DND-41 (cell line): ENCODE measurements at regions not wholly inside any gene's neighbourhood (a gene's known extent, or its start where the extent isn't known, plus 50 kb on each side); places are given as distances from the start of the nearest gene placed in this dataset.

Source experiments
- ATAC-seq: fragments of 200-7000 bp; cut with Tn5 transposase; 3 replicates; pipeline ENCODE4 v1.9.1; 2021; ENCODE audit warnings: low read depth; ENCODE audit not compliant: insufficient read depth
- DNase-seq: peaks from one replicate; pipeline ENCODE4 v3.0.0-alpha.2; 2020
- H2AFZ ChIP-seq: 2 replicates; pipeline ENCODE4 v1.6.0; 2012; ENCODE audit warnings: low read depth, low read length
- H3K27ac ChIP-seq: 2 replicates; pipeline ENCODE4 v1.5.1; 2012; ENCODE audit warnings: low read length, inconsistent platforms
- H3K27me3 ChIP-seq: fragments of 200-600 bp; sonication (generic); 2 replicates; pipeline ENCODE4 v1.6.0; 2012; ENCODE audit warnings: low read length, mild to moderate bottlenecking, inconsistent platforms; ENCODE audit not compliant: insufficient read depth, poor library complexity
- H3K36me3 ChIP-seq: 2 replicates; pipeline ENCODE4 v1.5.1; 2012; ENCODE audit warnings: low read length, inconsistent platforms; ENCODE audit not compliant: insufficient read depth
- H3K4me1 ChIP-seq: 2 replicates; pipeline ENCODE4 v1.5.1; 2012; ENCODE audit warnings: mild to moderate bottlenecking, low read length; ENCODE audit not compliant: insufficient read depth
- H3K4me2 ChIP-seq: 2 replicates; pipeline ENCODE4 v1.6.0; 2012; ENCODE audit warnings: mild to moderate bottlenecking, moderate library complexity, low read length, inconsistent platforms; ENCODE audit not compliant: insufficient read depth
- H3K4me3 ChIP-seq, 2 experiments: fragments of 200-600 bp in 1 of 2; shearing (Covaris generic) in 1 of 2; 2 replicates each; pipeline ENCODE4 v1.5.1; 2012 to 2016; ENCODE audit warnings: inconsistent platforms in 2 of 2, low read length in 2 of 2, mild to moderate bottlenecking in 2 of 2, low read depth in 1 of 2, moderate library complexity in 1 of 2
- H3K79me2 ChIP-seq: 2 replicates; pipeline ENCODE4 v1.6.0; 2012; ENCODE audit warnings: low read length, inconsistent platforms; ENCODE audit not compliant: insufficient read depth
- H3K9ac ChIP-seq: 2 replicates; pipeline ENCODE4 v1.6.0; 2012; ENCODE audit warnings: low read depth, mild to moderate bottlenecking, inconsistent platforms, low read length, moderate library complexity
- H3K9me3 ChIP-seq: 2 replicates; pipeline ENCODE4 v1.5.1; 2012; ENCODE audit warnings: low read length, moderate library complexity, mild to moderate bottlenecking, inconsistent platforms; ENCODE audit not compliant: insufficient read depth, severe bottlenecking
- H4K20me1 ChIP-seq: 2 replicates; pipeline ENCODE4 v1.6.0; 2012; ENCODE audit warnings: low read length; ENCODE audit not compliant: insufficient read depth
- CTCF ChIP-seq: IDR thresholded peaks from 2 replicates; pipeline ENCODE4 v1.5.1; 2012; ENCODE audit warnings: borderline replicate concordance, low read length, moderate library complexity, mild to moderate bottlenecking; ENCODE audit not compliant: poor library complexity, severe bottlenecking; ENCODE audit errors: extremely low read depth
- EZH2 ChIP-seq: IDR thresholded peaks from 3 replicates; pipeline ENCODE4 v1.6.1; 2012; ENCODE audit warnings: borderline replicate concordance, low read depth, mild to moderate bottlenecking, moderate library complexity, low read length, inconsistent platforms; ENCODE audit not compliant: severe bottlenecking

GRCh38 chr3:59540696-59541095 is 490.9 kb upstream of the CFAP20DC start:
- Histone ChIP-seq H3K9me3 (no peaks in the 10 kb centered on the region), H3K4me2 (no peak overlapping the region), H4K20me1 (no peaks in the 10 kb centered on the region), H3K9ac (no peak overlapping the region), H3K79me2 (no peaks in the 10 kb centered on the region), H3K27me3 (no peaks in the 10 kb centered on the region), H3K4me3 (no peak overlapping the region), H3K36me3 (no peaks in the 10 kb centered on the region), H2AFZ (no peak overlapping the region), H3K27ac (no peak overlapping the region), H3K4me1 (peaks cover 44% of the 10 kb centered on the region)
- no peak for ATAC-seq
- TF ChIP-seq CTCF = no peak
- no peak for TF ChIP-seq EZH2
- DNase-seq = no peak

- H3K27ac ChIP-seq = no peak overlapping the region
- DNase-seq (no peak), ATAC-seq (no peak)
- H3K36me3 ChIP-seq = no peaks in the 10 kb centered on the region
- H3K4me2 ChIP-seq = no peak overlapping the region
- no peaks in the 10 kb centered on the region for H3K79me2 ChIP-seq
- no peaks in the 10 kb centered on the region for H4K20me1 ChIP-seq
- H2AFZ ChIP-seq = no peak overlapping the region
- no peaks in the 10 kb centered on the region for H3K9me3 ChIP-seq
- no peak overlapping the region for H3K4me3 ChIP-seq
- TF ChIP-seq EZH2 (no peak), CTCF (no peak)
- H3K4me1 ChIP-seq = peaks cover 41% of the 10 kb centered on the region
- no peak overlapping the region for H3K9ac ChIP-seq
- H3K27me3 ChIP-seq = no peaks in the 10 kb centered on the region
These were observed 490.4 kb upstream of the CFAP20DC start for GRCh38 chr3:59540241-59540640.

- H3K4me1 ChIP-seq = peaks cover 27% of the 10 kb centered on the region
- TF ChIP-seq EZH2 = no peak
- no peak for TF ChIP-seq CTCF
These were observed 489.1 kb upstream of the CFAP20DC start for GRCh38 chr3:59538753-59539432.

GRCh38 chr3:59535791-59536221 is 486.0 kb upstream of the CFAP20DC start:
- Histone ChIP-seq H3K27me3 (no peaks in the 10 kb centered on the region), H3K36me3 (no peaks in the 10 kb centered on the region), H3K4me1 (peaks cover 4% of the 10 kb centered on the region; the same call in 1 of the 2 replicates), H4K20me1 (no peaks in the 10 kb centered on the region), H3K4me3 (no peak overlapping the region), H3K4me2 (no peak overlapping the region), H2AFZ (no peak overlapping the region), H3K9ac (no peak overlapping the region), H3K79me2 (no peaks in the 10 kb centered on the region), H3K27ac (no peak overlapping the region), H3K9me3 (no peaks in the 10 kb centered on the region)
- no peak for DNase-seq
- no peak for ATAC-seq
- TF ChIP-seq EZH2 = no peak
- no peak for TF ChIP-seq CTCF

More at GRCh38 chr3:59538753-59539432, 489.1 kb upstream of the CFAP20DC start:
- H3K9ac ChIP-seq = no peak overlapping the region
- no peak overlapping the region for H3K27ac ChIP-seq
- no peaks in the 10 kb centered on the region for H3K79me2 ChIP-seq
- no peak overlapping the region for H3K4me3 ChIP-seq
- DNase-seq = no peak
- no peak overlapping the region for H3K4me2 ChIP-seq
- no peaks in the 10 kb centered on the region for H3K27me3 ChIP-seq
- H2AFZ ChIP-seq = no peak overlapping the region
- ATAC-seq = no peak
- no peaks in the 10 kb centered on the region for H3K36me3 ChIP-seq
- H4K20me1 ChIP-seq = no peaks in the 10 kb centered on the region
- no peaks in the 10 kb centered on the region for H3K9me3 ChIP-seq
